HG03460 (cell line): ENCODE measurements at regions not wholly inside any gene's neighbourhood (a gene's known extent, or its start where the extent isn't known, plus 50 kb on each side); places are given as distances from the start of the nearest gene placed in this dataset.

Experiments used
- ATAC-seq: cut with Tn5 transposase; IDR thresholded peaks from one replicate; pipeline ENCODE4 v1.9.1; 2021; ENCODE audit not compliant: unreplicated experiment

DNA sequence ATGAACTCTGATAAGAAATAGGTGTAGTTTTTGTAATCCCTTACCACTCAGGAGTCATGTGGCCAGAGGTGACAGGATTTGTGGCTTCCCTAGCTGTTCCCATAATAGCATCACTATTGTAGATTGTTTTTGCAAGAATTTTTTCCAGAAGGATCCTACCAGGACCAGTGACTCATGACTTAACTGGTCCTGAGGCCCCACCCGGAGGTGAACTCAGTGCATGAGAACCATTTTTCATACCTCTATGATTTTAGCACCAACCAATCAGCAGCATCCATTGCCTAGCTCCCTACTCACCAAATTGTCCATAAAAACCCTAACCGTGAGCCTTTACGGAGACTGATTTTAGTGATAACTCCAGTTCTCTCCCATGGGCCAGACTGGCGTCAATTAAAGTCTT is 484.8 kb downstream of the PSAT1 start:
- ATAC-seq = no peak

DNA sequence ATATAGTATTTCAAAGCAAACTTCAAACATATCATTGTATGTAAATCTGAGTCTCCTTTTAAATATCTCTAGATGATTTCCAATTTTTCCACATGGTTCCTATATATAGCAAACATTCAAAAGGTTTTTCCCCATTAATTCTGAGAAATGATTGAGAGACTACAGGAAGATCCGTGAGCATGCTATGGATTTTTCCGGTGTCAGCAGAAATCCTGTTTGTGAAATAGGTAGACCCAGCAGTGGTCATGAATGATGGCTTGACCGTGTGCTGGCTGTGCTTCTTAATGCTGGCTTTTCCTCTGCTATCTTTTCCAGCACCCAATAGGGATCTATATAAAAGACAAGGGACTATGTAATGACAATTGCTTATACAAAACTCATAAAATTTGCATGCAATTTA is 485.3 kb downstream of the PSAT1 start:
- no peak for ATAC-seq

DNA sequence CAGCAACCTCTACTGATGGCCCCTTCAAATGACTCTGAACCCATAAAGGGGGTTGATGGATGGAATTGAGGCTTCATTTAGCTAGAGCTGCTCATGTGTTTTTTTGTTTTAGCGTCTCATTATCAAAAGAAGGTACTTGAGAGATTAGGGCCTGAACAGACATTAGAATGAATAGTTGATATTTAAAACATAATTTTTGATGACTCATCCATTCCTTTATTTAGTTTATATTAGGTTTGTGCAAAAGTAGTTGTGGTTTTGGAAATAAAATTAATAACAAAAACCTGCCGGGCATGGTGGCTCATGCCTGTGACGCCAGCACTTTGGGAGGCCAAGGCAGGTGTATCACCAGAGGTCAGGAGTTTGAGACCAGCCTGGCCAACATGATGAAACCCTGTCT is 485.9 kb downstream of the PSAT1 start:
- no peak for ATAC-seq

DNA sequence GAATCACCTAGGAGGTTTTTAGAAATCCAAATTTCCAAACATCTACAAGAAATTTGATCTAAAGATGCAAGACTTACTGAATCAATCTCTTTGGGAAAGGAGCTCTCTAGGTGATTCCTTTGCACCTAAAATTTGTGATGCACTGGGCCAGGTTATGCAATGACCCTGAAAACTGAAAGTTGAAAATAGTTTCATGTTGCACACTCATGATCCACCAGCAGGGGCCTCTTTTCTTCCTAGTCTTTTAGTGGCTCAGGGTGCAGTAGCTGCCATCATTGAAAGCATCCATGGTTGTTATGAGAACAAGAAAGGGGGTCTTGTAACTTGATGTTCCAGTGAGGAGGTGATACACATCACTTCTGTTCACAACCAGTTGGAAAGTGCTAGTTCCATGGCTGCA is 486.8 kb downstream of the PSAT1 start:
- ATAC-seq = no peak

DNA sequence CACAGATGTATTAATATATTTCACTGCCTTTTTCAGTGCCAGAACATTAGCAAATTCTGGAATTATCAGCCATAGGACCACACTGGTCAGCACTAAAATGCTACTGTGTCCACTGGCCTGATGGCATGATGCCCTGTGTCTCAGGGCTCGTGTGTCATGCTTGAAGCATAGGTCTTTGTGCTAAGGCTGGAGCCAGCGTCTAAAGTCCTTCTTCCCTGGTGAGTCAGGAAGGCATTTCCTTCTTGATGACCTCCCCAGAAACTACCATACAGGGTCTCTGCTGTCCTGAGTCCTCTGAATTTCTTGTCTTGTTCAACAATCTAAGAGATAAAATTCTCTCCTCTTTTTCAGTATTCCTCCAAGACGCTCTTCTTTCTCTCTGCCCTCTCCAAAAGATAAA is 489.9 kb downstream of the PSAT1 start:
- no peak for ATAC-seq

DNA sequence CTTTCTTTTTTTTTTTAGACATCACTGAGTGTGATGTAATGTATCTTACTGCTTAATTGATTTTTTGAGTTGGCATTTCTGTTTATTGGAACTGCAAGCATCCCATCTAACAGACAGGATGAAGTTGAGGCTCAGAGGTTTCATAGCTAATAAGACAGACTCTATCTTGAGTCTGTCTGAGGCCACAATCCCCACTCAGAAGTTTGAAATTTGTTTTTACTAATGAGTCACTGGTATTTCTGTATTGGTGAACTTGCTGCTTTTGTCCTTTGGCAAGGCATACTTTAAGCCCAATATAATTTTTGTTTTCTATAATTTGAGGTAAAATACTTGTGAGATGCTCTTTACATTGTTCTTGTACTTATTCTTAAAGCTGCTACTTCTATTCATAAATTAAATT is 491.2 kb downstream of the PSAT1 start:
- ATAC-seq = no peak

DNA sequence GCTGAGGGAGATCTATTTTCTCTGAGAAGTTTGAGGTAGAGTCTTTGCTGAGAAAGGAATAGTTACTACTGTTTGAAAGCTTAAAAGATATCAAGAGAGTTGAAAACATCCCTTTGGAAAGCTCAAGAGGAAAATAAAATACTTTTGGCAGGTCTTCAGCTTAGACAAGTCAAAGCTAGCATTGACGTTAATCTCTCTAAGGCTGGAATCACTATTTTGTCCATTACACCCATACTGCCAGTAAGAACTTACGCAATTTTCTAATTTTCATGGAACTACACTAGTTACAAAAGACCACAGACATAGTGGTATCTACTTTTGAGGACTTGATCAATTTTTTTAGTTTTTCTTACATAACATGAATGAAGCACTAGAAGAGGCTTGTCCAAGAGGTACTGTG is 494.9 kb downstream of the PSAT1 start:
- ATAC-seq = no peak

DNA sequence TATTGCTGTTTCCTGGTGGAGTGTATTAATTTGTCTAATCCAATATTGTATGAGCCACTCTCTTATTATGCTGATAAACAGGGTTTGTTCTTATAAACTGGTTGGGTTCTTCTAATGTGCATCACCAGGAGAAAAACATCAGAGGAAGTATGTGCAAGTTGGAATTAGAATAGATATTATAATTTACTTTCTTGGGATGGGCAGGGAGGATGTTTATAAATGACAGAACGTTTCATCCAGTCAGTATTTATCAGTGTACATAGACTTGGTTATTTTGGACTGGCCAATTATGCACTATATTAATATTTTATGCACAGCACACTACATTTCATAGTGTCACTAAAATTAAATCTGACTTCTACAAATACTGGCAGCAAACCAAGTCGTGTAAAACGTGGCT is 495.8 kb downstream of the PSAT1 start:
- ATAC-seq = no peak

DNA sequence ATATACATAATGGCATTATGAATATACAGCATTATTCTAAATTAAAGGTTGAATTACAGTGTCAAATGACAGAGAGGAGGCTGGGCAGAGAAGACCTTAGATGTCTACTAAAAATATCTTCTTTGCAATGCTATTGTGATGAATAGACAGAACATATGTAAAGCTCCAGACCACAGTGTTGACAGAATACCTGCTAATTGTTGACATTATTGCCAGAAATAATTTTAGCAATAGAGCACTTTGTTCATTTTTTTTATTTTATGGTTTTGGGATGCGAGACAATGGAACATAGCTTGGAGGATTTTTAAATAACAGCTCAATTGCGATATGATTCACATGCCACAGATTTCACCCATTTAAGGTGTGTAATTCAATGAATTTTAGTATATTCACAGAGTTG is 508.8 kb downstream of the PSAT1 start:
- ATAC-seq = no peak

DNA sequence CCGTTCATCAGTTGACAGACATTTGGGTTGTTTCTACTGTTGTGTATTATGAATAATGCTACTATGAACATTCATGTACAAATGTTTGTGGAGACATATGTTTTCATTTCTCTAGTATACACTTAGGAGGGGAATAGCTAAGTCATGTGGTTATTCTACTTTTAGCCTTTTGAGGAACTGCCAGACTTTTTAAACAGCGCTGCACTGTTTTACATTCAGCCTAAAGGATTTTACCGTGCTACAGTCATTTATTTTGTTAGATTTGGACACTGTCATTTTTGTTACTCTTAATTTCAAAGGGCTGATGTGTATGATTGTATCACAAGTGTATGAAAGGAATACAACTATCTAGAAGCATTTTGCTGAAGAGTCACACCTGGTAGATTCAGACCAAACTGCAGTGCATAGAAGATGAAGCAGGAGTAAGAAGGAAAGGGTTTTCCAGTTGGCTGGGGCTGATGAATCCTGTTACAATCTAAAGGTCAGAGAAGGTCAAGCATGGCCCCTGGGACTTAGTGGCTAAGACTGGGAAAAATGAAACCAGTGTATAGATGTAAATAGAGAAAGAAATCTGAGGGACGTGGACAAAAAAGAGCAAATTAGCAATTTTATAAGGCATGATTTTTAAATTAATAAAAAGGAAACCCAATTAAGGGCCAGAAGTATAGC is 509.7 kb downstream of the PSAT1 start:
- ATAC-seq = no peak

DNA sequence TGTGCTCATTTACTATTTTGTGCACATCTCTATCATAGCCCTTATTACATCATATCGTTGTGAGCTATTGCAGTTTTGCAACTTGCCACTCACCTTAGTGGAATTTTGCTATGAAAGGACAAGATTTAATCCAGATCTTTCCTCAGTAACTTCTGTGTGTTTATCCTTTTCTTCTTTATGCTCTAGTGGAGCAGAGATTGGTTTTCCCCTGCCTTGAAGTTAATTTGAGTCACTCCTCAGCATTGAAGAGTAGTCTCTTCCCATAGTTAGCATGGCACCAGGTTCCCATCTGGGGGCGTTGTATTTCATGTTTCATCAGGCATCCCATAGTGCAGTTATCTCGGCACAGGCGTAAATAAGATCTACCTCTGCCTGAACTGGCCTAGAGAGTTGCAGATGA is 510.4 kb downstream of the PSAT1 start:
- no peak for ATAC-seq

DNA sequence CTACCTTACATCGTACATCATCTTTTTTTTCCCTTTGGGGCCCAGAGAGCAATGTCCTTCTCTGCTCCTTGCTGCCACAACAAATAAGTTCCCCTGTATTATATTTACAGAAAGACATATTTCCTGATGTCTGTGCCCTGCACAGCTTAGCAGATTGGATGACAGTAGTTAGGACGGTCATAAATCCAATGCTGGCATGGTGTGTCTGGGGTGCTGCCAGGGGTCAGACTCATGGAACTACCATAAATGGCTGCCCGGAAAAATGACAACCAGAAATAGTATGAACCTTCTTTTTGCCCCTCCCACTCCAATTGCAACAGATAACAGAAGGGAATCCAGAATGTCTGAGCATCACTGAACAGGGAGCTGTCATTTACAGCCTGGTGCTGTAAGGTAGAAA is 511.1 kb downstream of the PSAT1 start:
- no peak for ATAC-seq

DNA sequence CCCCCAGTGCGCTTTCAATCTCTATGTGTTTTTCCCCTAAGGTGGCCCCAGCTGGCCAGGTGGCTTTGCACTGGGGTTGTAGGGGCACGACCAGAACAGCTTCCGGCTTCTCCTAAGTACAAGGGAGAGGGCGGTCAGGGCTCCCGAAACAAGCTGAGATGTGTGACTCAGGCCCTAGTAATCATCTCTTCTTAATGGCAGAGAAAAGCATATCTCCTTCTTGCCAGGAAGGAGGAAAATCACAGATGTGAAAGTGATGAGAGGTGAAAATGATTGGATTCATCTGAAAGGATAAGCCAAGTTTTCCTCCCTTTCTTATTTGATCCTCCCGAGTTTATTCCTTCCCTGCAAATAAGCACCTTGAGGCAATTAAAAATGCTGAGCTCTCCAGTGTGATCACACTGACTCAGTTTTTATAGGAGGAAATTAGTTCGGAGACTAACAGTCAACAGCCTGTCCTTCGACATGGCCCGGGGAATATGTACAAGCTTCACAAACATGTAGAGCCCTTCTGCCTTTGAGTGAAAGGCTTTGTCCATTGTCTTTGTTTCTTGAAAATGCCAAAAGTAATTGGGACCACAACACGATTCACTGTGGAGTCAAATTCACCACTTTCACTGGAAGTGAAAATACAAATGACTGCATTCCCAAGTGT is 514.8 kb downstream of the PSAT1 start:
- ATAC-seq = no peak

DNA sequence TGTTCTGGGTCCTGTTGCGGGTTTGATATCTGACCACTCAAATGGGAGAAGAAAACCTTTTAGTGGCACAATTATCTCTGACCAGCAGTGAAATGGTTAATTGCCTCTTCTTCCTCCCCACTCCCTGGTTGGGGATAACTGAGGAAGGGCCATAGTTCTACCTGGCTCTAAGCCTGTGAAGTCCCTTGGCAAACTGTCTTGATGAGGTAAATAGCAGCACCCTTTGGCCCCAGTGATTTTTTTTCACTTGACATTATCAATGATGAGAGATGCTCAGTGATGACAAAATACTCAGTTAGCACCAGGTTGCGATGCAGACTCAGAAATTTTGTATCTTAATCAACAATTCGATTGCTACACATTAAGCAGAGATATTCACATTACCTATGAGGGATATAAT is 515.7 kb downstream of the PSAT1 start:
- ATAC-seq = no peak

DNA sequence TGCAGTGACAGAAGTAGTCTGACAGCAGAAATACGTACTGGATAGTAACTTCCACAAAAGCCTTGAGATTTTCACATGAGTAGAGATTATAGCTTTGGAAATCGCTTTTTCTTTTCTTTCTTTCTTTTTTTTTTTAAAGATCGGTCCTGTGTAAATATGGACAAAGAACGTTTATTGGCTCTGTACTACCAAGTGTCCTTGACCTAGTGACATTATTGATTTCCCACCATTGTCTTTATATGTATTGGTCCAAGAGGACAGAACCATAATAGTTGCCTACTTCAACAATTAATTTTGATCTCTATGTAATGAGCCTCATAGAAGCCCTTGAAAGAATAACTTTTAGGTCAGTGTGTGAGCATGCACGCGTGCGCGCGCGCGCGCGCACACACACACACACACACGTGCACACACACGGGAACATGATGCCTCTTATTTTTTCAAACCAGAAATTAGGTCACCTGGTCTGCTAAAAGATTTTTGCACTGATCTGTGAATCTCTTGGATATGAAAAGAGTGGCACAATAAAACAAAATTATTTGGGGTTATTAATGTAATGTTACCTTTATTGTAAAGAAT is 516.8 kb downstream of the PSAT1 start:
- ATAC-seq = no peak

DNA sequence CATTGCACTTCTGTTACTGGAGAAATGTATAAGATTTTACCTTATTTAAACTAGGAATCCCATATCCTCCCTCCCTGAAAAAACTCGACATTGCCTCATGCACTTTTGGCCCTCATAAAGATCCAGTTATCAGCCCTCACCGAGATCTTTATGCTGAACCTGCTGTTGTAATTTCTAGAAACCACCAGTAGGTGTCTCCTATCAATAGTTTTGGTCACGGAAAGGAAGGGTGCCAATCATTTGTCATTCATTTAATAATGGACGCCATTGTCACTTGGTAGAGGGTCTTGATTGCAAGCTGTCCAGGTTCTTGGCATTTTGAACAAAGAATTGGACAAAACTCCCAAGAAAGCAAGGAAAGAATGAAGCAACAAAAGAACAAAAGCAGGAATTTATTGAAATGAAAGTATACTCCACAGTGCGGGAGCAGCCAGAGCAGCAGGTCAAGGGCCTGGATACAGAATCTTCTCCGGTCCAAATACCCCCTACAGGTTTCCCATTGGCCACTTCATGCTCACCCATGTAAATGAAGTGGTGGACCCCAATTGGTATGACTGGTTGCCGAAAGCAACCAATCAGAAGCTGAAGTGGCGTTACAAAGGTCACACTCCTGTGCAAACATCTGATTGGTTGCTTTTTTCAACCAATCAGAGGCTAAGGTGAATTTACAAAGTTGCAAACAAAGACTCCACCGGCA is 524.3 kb downstream of the PSAT1 start:
- peak; percentile 90 for ATAC-seq

DNA sequence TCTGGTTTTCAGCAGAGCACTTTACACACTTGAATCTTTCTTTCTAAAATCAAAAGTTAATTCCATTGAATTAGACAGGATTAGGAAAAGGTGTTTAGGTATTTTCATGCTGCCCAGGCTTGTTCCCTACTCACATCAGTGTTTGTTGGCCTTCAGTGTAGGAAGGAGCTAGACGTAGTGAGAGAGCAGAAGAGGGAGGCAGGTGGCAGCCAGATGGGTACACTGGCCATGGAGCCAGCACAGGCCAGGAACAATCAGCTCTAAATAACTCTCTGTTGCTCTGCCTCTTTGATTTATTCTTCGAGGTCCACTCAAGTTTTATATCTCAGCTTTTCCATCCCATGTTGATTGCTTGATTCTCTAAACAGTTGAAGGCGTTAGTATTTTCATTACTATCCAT is 529.6 kb downstream of the PSAT1 start:
- no peak for ATAC-seq

DNA sequence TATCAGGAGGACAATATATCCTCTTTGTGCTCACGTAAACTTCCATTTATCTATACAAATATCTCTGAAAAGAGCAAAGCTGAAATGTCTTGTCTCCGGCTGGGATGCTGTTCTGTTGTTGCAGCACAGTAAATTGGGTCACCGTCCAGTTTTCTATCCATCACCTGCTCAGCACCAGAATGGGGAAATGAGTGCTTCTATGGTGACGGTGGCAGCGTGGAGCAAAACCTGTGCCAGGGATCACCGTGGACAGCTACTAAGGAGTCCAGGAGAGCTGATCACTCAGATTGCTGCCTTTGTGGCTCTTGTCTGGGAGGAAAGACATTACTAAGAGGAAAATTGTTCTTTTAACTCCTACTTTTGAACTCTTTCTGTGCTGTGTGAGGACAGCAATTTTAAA is 531.6 kb downstream of the PSAT1 start:
- no peak for ATAC-seq

DNA sequence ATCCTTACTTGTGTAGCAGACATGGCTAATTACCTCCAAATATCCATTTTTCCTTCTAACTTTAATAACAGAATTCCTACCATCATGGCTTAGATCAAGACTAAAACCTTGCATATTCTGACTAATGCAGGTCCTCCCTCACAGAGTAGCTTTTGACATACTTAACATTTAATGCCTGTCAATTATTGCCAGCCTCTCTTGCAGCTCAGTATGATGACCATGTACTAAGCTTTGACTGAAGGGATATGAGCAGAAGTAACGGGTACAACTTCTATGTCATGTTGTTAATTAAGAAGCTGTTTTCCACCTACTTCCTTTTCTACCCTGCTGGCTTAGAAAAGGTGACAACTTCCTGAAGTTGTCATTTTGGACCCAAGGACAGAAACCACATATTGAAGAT is 533.4 kb downstream of the PSAT1 start:
- ATAC-seq = no peak

DNA sequence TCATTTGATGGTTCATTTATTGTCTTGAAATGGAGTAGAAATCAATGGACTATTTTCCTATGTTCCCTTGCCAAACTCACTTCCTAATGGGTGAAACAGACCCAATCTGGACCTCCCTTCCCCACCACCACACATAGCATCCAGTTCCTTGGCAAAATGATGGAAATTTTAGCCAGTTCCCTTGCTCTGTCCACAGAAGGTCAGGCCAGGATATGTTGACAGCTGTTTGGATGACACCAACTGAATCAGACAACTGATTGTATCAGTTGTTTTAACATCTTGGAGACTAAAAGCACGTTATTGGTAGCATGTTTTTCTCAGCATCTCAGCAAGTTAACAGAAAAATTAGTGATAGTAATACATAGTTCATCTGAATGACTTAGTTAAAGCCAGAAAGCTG is 534.8 kb downstream of the PSAT1 start:
- ATAC-seq = no peak

DNA sequence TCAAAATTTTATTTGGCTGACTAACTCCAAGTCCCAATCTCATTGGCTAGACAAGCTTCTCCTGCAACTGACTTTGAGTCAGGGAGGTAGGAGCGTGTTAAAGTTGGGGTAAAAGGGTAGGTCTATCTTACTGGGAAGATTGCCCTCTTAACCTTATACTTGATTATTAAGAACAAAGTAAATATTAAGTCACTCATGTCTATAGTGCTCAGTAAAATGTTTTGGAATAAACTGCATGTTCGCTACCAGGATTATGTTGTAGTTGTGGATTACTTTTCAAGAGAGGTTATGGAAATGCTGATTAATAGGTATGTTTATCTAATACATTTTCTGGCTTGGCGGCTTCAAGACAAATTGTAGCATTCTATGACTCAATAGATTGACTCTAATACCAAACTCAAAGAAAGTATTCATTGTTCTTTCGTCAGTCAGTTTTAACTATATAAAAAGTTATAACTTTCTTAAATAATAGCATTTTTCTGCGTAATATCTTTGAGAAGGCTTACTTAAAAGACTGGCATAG is 539.1 kb downstream of the PSAT1 start:
- ATAC-seq = no peak

DNA sequence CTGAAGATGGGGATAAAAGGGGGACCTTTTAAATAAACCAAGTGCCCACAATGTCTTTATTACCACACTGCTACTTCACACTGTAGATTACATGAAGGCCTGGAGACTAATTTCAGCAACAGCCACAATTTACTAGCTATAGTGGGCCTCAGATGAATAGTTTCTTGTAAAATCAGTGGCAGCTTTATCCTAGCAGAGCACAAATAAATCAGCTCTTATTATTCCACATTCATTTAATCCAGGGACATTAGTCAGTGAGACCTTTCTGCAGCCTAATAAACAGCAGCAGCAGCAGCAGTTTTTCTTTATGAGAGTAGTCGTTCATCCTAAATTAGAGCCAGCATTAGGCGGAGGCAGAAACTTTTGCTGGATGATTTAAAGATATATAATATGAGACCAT is 542.3 kb downstream of the PSAT1 start:
- no peak for ATAC-seq
